Astrocyte (in vitro differentiated cells and primary cell): ENCODE measurements at regions not wholly inside any gene's neighbourhood (a gene's known extent, or its start where the extent isn't known, plus 50 kb on each side); places are given as distances from the start of the nearest gene placed in this dataset.

Source experiments
- EZH2 ChIP-seq: IDR thresholded peaks from 2 replicates; pipeline ENCODE4 v1.6.1; 2012; ENCODE audit warnings: mild to moderate bottlenecking, low read length, inconsistent platforms; ENCODE audit not compliant: insufficient read depth
- TF ChIP-seq, protein P1 (sequence below): IDR thresholded peaks from 2 replicates; pipeline ENCODE4 v1.5.1; 2011; ENCODE audit warnings: low read depth, mild to moderate bottlenecking, inconsistent platforms, low read length, moderate library complexity; ENCODE audit not compliant: insufficient read depth

GRCh38 chr7:137091396-137091795, 222.9 kb downstream of the CHRM2 start:
- TF ChIP-seq, protein P1, sequence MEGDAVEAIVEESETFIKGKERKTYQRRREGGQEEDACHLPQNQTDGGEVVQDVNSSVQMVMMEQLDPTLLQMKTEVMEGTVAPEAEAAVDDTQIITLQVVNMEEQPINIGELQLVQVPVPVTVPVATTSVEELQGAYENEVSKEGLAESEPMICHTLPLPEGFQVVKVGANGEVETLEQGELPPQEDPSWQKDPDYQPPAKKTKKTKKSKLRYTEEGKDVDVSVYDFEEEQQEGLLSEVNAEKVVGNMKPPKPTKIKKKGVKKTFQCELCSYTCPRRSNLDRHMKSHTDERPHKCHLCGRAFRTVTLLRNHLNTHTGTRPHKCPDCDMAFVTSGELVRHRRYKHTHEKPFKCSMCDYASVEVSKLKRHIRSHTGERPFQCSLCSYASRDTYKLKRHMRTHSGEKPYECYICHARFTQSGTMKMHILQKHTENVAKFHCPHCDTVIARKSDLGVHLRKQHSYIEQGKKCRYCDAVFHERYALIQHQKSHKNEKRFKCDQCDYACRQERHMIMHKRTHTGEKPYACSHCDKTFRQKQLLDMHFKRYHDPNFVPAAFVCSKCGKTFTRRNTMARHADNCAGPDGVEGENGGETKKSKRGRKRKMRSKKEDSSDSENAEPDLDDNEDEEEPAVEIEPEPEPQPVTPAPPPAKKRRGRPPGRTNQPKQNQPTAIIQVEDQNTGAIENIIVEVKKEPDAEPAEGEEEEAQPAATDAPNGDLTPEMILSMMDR, result peak; percentile 15
- TF ChIP-seq EZH2, result no peak
